Retinal pigment epithelial cell (primary cell): ENCODE measurements at regions not wholly inside any gene's neighbourhood (a gene's known extent, or its start where the extent isn't known, plus 50 kb on each side); places are given as distances from the start of the nearest gene placed in this dataset.

Experiments used
- DNase-seq: peaks from one replicate; pipeline ENCODE4 v3.0.0-alpha.2; 2010; ENCODE audit warnings: low read depth
- H3K4me3 ChIP-seq: 2 replicates; pipeline ENCODE4 v1.5.1; 2011; ENCODE audit warnings: mild to moderate bottlenecking, low read length, control low read depth, moderate library complexity
- TF ChIP-seq, protein P1 (sequence below): conservative IDR thresholded peaks from 2 replicates; pipeline ENCODE4 v1.5.1; 2011; ENCODE audit warnings: low read depth, low read length, control low read depth, inconsistent platforms

DNA sequence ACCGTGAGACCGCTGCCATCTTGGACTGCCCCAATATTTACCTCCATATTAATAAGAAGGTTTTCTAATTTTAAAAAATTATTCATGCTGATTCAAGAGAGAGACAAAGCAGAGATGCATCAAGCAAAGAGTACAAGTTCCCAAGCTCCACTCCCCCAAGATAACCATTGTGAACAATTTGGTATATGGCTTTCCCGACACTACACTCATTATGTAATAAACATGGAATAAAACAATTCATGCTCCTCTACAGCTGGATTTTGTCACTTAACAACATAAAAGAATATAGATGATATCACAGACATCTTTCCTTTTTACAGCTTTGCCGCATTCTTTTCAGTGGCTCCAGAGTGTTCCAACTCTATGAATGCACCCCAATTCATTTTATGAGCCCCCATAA lies 307.6 kb downstream of the FGFR2 start:
- no peak for DNase-seq
- H3K4me3 ChIP-seq: no peak overlapping the region
- TF ChIP-seq, protein P1, sequence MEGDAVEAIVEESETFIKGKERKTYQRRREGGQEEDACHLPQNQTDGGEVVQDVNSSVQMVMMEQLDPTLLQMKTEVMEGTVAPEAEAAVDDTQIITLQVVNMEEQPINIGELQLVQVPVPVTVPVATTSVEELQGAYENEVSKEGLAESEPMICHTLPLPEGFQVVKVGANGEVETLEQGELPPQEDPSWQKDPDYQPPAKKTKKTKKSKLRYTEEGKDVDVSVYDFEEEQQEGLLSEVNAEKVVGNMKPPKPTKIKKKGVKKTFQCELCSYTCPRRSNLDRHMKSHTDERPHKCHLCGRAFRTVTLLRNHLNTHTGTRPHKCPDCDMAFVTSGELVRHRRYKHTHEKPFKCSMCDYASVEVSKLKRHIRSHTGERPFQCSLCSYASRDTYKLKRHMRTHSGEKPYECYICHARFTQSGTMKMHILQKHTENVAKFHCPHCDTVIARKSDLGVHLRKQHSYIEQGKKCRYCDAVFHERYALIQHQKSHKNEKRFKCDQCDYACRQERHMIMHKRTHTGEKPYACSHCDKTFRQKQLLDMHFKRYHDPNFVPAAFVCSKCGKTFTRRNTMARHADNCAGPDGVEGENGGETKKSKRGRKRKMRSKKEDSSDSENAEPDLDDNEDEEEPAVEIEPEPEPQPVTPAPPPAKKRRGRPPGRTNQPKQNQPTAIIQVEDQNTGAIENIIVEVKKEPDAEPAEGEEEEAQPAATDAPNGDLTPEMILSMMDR: no peak

DNA sequence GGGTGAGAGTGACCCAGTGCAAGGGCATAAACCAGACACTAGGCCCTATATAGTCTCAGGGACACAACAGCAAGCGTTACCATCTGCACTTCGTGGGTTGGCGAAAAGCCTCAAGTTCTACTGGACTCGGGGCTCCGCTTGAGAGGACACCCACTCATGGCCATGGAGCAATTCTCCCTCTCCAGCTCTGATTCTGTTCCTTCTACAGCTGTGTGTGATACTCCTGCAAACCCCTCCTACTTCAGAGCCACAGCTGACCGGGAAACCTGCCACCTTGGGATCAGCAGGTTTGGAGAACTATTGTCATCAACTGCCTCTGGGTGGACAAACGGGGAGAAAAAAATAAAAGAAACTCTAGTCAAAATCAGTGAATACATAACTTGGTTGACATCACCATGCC lies 306.9 kb downstream of the FGFR2 start:
- DNase-seq: no peak
- TF ChIP-seq, protein P1: no peak

DNA sequence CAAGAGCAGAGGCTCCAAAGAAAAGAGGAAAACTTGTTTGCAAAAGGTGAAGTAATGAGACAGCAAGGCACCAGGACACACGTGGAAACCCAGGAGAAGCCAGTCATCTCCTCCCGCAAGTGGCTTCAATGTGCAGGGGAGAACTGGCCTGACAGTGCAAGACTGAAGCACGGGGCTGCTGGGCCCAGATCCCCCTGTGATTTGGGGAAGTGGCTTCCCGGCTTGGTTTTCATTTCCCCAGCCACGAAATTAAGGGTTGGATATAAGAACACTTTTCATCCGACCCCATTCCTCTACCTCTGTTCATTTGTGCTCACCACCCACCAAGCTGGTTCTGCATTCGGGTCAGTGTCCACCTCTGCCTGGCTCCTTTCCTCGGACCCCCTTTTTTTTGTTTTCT lies 306.4 kb downstream of the FGFR2 start:
- no peak overlapping the region for H3K4me3 ChIP-seq
- TF ChIP-seq, protein P1: no peak
- no peak for DNase-seq

More for the DNA sequence above, 306.9 kb downstream of the FGFR2 start:
- H3K4me3 ChIP-seq: no peak overlapping the region

DNA sequence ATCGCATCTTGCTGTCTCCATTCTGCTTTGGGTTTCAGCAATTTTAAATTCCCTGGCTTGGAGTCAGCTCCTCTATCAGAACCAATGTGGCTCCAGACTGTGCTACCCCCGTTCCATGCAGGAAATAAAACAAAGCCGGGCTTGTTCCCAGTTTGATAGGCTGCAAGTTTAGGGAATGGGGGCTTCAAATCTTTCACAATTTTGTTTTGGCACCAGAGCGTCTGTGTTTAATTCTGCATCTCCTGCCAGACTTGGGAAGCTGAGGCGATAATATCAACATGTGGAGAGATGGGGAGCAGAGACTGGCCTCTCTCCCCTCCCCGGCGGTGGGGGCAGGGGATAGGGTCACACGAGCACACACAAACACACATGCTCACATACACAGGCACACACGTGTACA lies 305.9 kb downstream of the FGFR2 start:
- no peak overlapping the region for H3K4me3 ChIP-seq
- TF ChIP-seq, protein P1: no peak
- no peak for DNase-seq

DNA sequence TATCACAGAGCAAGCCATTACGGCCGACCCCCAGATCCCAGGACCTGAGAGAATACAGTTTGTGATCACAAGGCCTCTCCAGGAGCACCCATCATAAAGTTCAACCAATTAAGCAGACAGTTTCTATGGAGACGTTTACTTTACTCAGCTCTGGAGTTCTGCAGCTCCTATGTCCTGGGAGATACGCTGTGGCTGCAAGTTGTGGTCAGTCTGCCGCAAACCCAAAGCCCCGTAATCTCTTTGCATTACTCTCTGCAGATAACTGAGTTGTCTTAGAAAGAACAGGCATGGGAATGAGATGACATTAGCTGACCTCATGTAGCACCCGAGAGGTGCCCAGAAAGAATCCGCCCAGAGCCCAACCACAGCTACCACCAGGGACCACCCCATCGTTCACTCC lies 305.1 kb downstream of the FGFR2 start:
- no peak for DNase-seq
- TF ChIP-seq, protein P1: no peak
- no peak overlapping the region for H3K4me3 ChIP-seq

DNA sequence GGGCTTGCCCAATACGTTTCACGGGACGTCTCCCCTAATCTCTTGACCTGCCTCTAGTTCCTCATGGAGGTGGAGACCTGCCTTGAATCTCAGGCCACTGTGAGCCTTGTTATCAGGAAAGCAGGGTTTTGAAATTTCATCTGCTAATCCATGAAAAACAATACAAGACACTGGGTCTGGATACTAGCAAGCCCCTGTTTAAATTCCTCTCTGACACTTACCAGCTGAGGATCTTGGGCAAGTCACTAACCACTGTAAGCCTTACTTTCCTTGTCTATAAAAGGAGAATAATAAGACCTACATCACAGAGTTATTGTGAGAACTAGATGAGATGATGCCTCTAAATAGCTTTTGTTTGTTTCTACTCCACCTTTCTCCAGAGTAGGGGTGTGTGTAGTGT lies 303.6 kb downstream of the FGFR2 start:
- H3K4me3 ChIP-seq: no peak overlapping the region
- TF ChIP-seq, protein P1: no peak
- DNase-seq: no peak

DNA sequence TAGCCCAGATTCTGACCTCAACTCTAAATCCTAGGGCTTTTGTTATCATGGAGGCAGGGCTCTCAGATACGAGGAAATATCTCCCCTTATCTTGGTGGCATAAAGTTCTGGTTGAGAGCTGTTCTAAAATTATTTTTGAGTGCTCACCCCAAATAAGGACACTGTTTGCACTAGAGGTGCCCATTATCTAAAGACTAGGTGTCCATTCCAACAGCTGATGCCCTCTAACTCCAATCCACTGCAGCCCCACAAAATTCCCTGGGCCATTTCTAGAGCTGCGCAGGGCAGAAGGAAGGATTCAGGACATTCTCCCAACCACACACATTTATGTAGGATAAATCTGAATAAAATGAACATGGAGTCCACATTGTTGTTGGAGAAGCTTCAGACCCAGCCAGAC lies 301.9 kb downstream of the FGFR2 start:
- DNase-seq: no peak
- TF ChIP-seq, protein P1: no peak
- H3K4me3 ChIP-seq: no peak overlapping the region
